ENCODE measurements at regions not wholly inside any gene's neighbourhood (a gene's known extent, or its start where the extent isn't known, plus 50 kb on each side); places are given as distances from the start of the nearest gene placed in this dataset.

DNA sequence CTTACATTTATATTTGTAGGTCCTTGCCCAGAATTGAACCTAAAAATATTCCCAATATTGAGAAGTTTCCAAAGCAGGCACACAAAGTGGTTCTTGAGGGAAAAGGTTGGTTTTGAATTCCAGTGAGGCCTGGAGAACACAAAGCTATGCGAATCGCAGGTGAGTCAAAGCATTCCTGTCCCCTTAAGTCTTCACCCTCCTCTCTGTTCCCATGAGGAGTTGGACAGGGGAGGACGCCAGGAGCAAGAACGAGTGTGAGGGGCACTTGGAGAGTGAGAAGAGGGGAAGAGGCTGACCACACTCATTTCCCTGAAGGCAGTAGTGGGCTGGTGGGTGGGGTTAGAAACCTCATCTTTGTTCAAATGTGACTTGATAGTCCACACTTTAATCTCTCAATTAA is 185.8 kb upstream of the EOMES start:
- TF ChIP-seq, protein P1, sequence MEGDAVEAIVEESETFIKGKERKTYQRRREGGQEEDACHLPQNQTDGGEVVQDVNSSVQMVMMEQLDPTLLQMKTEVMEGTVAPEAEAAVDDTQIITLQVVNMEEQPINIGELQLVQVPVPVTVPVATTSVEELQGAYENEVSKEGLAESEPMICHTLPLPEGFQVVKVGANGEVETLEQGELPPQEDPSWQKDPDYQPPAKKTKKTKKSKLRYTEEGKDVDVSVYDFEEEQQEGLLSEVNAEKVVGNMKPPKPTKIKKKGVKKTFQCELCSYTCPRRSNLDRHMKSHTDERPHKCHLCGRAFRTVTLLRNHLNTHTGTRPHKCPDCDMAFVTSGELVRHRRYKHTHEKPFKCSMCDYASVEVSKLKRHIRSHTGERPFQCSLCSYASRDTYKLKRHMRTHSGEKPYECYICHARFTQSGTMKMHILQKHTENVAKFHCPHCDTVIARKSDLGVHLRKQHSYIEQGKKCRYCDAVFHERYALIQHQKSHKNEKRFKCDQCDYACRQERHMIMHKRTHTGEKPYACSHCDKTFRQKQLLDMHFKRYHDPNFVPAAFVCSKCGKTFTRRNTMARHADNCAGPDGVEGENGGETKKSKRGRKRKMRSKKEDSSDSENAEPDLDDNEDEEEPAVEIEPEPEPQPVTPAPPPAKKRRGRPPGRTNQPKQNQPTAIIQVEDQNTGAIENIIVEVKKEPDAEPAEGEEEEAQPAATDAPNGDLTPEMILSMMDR (IDR thresholded peaks at IDR 0.05): no peak
- no peak for TF ChIP-seq POLR2A (IDR thresholded peaks at IDR 0.05)
